ENCODE measurements at regions not wholly inside any gene's neighbourhood (a gene's known extent, or its start where the extent isn't known, plus 50 kb on each side); places are given as distances from the start of the nearest gene placed in this dataset.

DNA sequence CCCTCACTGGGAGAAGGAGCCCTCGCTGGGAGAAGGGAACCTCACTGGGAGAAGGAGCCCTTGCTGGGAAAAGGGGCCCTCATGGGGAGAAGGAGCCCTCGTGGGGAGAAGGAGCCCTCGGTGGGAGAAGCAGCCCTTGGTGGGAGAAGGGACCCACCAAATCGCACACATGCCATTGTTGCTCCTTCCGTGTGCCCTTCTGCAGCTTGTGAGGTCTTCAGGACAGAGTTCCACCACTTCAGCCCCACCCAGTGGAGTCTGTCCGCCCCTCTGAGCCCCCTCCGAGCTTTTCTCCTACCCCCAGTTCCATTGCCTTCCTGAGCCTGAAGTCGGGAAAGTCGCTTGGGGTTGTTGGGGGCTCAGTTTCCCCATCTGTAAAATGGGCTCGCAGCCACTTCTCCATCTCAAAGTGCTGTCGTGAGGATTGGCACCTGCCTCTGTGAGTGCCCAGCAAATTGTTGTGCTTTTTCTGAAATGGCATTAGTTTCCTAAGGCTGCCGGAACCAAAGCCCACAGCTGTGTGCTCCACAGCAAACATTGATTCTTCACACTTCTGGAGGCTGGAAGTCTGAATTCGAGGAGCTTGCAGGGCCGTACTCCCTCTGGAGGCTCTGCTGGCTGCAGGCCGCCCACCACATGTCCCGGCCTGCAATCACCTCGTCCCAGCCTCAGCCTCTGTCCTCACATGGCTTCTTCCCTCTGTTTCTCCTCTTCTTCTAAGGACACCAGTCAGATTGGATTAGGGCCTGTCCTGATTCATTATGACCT lies 124.7 kb upstream of the PMEPA1 start:
- intact Hi-C loops (cut with DNase I) = no loop called here
- DNase-seq = no peak
- H3K4me3 ChIP-seq = no peak overlapping the region
- H3K36me3 ChIP-seq = no peaks in the 10 kb centered on the region
- no peak overlapping the region for H3K27ac ChIP-seq
- 62 to 74% methylated on average over 12 to 13 of the region's 17 CpGs for WGBS, 2 donors
- H3K9me3 ChIP-seq = no peaks in the 10 kb centered on the region
- no peaks in the 10 kb centered on the region for H3K4me1 ChIP-seq
- TF ChIP-seq, protein P1, sequence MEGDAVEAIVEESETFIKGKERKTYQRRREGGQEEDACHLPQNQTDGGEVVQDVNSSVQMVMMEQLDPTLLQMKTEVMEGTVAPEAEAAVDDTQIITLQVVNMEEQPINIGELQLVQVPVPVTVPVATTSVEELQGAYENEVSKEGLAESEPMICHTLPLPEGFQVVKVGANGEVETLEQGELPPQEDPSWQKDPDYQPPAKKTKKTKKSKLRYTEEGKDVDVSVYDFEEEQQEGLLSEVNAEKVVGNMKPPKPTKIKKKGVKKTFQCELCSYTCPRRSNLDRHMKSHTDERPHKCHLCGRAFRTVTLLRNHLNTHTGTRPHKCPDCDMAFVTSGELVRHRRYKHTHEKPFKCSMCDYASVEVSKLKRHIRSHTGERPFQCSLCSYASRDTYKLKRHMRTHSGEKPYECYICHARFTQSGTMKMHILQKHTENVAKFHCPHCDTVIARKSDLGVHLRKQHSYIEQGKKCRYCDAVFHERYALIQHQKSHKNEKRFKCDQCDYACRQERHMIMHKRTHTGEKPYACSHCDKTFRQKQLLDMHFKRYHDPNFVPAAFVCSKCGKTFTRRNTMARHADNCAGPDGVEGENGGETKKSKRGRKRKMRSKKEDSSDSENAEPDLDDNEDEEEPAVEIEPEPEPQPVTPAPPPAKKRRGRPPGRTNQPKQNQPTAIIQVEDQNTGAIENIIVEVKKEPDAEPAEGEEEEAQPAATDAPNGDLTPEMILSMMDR (IDR thresholded peaks at IDR 0.05) = no peak
- TF ChIP-seq POLR2A (IDR thresholded peaks at IDR 0.05) = no peak
- peaks cover 0 to 18% (median 0%) of the 10 kb centered on the region in 4 donors for H3K27me3 ChIP-seq

- Histone ChIP-seq H3K9me3 (no peaks in the 10 kb centered on the region), H3K27me3 (peaks cover 0 to 18% (median 0%) of the 10 kb centered on the region in 4 donors), H3K4me1 (no peaks in the 10 kb centered on the region), H3K27ac (no peak overlapping the region), H3K4me3 (no peak overlapping the region), H3K36me3 (no peaks in the 10 kb centered on the region)
- TF ChIP-seq POLR2A (IDR thresholded peaks at IDR 0.05) = no peak
- TF ChIP-seq, protein P1 (IDR thresholded peaks at IDR 0.05) = no peak
- no peak for DNase-seq
- 61 to 72% methylated on average over 5 to 6 of the region's 8 CpGs for WGBS, 2 donors
- intact Hi-C loops (cut with DNase I) = no loop called here
Observed at GRCh38 chr20:57831993-57832585, 122.3 kb upstream of the PMEPA1 start.

DNA sequence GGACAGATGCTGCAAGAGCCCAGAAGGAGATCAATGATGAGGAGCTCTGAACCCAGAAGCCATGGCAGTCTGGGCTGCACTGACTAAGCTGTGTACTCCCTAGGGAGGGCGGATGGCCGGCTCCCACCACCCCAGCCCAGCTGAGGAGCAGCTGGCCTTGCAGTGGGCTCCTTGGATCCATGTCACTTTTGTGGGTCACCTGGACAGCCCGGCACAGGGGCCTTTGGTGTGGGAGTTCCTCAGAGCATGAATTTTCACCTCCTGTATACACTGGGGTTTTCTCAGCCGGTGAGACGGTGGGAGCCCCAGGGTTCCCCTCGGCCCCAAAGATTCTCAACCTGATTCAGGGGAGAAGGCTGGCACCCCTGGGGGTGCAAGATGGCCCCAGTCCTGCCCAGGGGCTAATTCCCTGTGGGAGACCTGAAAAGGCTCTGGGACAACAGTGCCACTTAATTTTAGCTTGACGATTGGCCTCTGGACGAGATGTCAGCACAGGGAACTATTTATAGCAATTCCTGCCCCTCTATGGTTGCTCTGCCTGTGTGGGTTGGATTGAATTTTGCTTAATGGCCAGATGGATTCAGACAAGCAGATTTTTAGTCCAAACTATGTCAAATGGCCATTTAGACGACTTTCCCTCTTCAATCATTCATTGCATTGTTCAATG lies 121.6 kb upstream of the PMEPA1 start:
- no peak for DNase-seq
- no peaks in the 10 kb centered on the region for H3K36me3 ChIP-seq
- TF ChIP-seq, protein P1 (IDR thresholded peaks at IDR 0.05) = no peak
- TF ChIP-seq POLR2A (IDR thresholded peaks at IDR 0.05) = no peak
- no peaks in the 10 kb centered on the region for H3K9me3 ChIP-seq
- H3K27me3 ChIP-seq = peaks cover 0 to 18% (median 0%) of the 10 kb centered on the region in 4 donors
- no peak overlapping the region for H3K4me3 ChIP-seq
- intact Hi-C loops (cut with DNase I) = no loop called here
- H3K27ac ChIP-seq = no peak overlapping the region
- WGBS, 2 donors = 57 to 74% methylated on average over 3 of the region's 9 CpGs
- H3K4me1 ChIP-seq = peaks cover 0 to under 1% (median 0%) of the 10 kb centered on the region in 3 donors

DNA sequence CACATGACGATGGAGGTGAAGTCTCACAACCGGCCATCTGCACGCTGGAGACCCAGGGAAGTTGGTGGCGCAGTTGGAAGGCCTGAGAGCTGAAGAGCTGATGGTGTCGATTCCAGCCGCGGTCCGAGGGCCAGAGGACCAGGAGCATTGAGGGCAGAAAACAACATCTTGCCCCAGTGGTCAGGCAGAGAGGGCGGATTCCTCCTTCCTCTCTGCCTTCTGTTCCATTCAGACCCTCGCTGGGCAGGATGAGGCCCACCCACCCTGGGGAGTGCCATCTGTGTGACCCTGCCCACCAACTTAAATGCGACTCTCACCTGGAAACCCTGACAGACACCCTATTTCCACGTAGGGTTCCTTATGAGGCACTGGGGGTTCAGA lies 120.7 kb upstream of the PMEPA1 start:
- Histone ChIP-seq H3K27me3 (peaks cover 0 to 12% (median 0%) of the 10 kb centered on the region in 4 donors), H3K4me1 (peaks cover 0 to 6% (median 2%) of the 10 kb centered on the region in 3 donors), H3K27ac (no peak overlapping the region), H3K36me3 (no peaks in the 10 kb centered on the region), H3K9me3 (no peaks in the 10 kb centered on the region), H3K4me3 (no peak overlapping the region)
- TF ChIP-seq, protein P1 (IDR thresholded peaks at IDR 0.05) = no peak
- no peak for TF ChIP-seq POLR2A (IDR thresholded peaks at IDR 0.05)
- no peak for DNase-seq
- 83 to 94% methylated on average over 6 to 7 of the region's 12 CpGs for WGBS, 2 donors
- intact Hi-C loops (cut with DNase I) = no loop called here

All from esophagus squamous epithelium (tissue), 5 donors.